ENCODE measurements at regions not wholly inside any gene's neighbourhood (a gene's known extent, or its start where the extent isn't known, plus 50 kb on each side); places are given as distances from the start of the nearest gene placed in this dataset.
"Not testable (repeated sequence)": the region's sequence is repeated elsewhere in the genome, so short reads cannot be mapped to it uniquely, and the experiment has no call there.

DNA sequence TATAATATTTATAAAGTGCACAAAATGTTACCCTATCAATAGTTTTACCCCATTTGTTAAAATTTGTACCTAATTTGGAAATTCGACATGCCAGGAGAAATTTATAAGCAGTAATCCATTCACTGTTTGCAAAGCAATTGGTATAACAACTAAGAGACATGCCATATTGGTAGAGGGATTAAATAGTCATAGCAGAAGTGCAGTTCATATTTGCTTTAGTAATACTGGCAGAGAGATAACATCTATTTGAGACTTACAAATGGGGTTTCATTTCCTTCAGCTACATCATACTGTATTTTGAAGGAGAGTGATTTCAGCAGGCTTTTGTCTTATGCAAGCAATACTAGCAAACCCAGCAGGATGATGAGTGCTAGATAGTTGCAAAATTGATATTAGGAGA is 610.4 kb upstream of the CDH10 start:
- no peak for TF ChIP-seq GLIS3 (CRISPR knock-in tag; IDR thresholded peaks at IDR 0.05)
- TF ChIP-seq ISL1 (CRISPR knock-in tag; IDR thresholded peaks at IDR 0.05): no peak
- no peak for ATAC-seq

DNA sequence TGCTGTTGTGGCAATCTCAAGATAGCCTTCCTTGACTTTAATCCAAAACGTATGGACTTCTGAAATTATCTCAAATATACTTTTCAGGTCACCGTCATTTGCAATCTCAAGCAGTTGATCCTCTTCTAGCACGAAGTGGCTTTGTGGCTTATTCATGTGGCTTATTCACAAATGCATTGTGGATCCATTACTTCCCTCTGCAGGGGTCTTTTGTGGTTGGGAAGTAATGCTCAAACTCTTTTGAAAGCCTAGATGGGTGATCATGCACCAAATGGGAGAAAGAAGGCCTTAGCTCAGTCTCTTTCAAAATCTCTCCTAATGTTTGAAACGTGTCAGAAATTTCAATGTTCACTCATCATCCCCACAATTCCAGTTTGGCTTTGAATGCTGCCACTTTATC is 597.2 kb upstream of the CDH10 start:
- TF ChIP-seq ZC3H10 (CRISPR knock-in tag; IDR thresholded peaks at IDR 0.05) (no peak), SNAI2 (CRISPR knock-in tag; IDR thresholded peaks at IDR 0.05) (no peak), BACH2 (CRISPR knock-in tag; IDR thresholded peaks at IDR 0.05; ENCODE audit: borderline replicate concordance) (no peak)
- ATAC-seq: no peak

DNA sequence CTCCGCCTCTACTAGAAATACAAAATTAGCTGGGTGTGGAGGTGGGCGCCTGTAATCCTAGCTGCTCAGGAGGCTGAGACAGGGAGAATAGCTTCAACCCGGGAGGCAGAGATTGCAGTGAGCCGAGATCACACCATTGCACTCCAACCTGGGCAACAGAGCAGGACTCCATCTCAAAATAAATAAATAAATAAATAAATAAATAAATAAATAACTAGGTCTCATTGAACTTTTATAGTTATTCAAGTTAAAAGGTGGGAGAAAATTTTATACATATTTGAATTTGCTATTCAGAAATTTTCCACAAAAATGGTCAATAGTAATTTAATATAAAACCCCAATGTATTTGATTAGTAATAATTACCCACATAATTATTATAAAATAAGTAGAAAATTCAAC is 593.9 kb upstream of the CDH10 start:
- ATAC-seq: not testable (repeated sequence)

GRCh38 chr5:25224316-25224982 is 579.7 kb upstream of the CDH10 start:
- TF ChIP-seq RARB (CRISPR knock-in tag; IDR thresholded peaks at IDR 0.05): no peak
- no peak for TF ChIP-seq ZNF565 (CRISPR knock-in tag; conservative IDR thresholded peaks at IDR 0.05; ENCODE audit: low read depth)
- no peak for TF ChIP-seq PPARA (CRISPR knock-in tag; IDR thresholded peaks at IDR 0.05; ENCODE audit: borderline replicate concordance)
- no peak for ATAC-seq

GRCh38 chr5:25199902-25200301 is 555.1 kb upstream of the CDH10 start:
- not testable (repeated sequence) for ATAC-seq

DNA sequence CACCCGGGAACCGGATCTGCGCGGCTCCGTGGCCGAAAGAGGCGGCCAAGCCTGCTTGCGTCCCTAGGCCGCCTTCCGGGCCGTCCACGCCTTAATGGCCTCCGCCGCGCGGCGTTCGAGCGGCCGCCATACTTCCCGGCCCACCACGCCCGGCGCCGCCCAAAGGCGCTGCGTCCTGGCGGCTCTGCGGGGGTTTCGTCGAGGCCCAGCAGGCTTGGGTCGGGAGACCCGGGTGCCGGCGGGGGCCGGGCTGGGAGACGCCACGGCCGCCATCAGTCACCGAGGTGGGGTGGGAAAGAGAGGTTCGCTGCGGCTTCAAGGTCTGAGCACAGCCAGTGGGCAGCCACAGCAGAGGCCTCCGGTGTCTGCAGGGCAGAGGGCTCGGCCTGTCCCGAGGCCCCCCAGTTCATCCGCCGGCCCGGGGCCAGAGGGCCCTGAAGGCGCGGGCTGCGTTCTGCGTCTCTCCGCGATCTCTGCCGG is 545.8 kb upstream of the CDH10 start:
- ATAC-seq: no peak
- TF ChIP-seq RARB (CRISPR knock-in tag; IDR thresholded peaks at IDR 0.05): no peak
- TF ChIP-seq TOX (CRISPR knock-in tag; IDR thresholded peaks at IDR 0.05; ENCODE audit: borderline replicate concordance): no peak
- TF ChIP-seq SNAI2 (CRISPR knock-in tag; IDR thresholded peaks at IDR 0.05): no peak
- TF ChIP-seq, protein P1, sequence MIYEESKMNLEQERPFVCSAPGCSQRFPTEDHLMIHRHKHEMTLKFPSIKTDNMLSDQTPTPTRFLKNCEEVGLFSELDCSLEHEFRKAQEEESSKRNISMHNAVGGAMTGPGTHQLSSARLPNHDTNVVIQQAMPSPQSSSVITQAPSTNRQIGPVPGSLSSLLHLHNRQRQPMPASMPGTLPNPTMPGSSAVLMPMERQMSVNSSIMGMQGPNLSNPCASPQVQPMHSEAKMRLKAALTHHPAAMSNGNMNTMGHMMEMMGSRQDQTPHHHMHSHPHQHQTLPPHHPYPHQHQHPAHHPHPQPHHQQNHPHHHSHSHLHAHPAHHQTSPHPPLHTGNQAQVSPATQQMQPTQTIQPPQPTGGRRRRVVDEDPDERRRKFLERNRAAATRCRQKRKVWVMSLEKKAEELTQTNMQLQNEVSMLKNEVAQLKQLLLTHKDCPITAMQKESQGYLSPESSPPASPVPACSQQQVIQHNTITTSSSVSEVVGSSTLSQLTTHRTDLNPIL (CRISPR knock-in tag; IDR thresholded peaks at IDR 0.05; ENCODE audit: low read depth): no peak
- TF ChIP-seq CSDC2 (CRISPR knock-in tag; IDR thresholded peaks at IDR 0.05): no peak
- TF ChIP-seq ZFP30 (CRISPR knock-in tag; IDR thresholded peaks at IDR 0.05): no peak
- no peak for TF ChIP-seq BACH2 (CRISPR knock-in tag; IDR thresholded peaks at IDR 0.05; ENCODE audit: borderline replicate concordance)
- TF ChIP-seq GLIS3 (CRISPR knock-in tag; IDR thresholded peaks at IDR 0.05): no peak
- no peak for TF ChIP-seq ZFP3 (CRISPR knock-in tag; IDR thresholded peaks at IDR 0.05)
- TF ChIP-seq PPARA (CRISPR knock-in tag; IDR thresholded peaks at IDR 0.05; ENCODE audit: borderline replicate concordance): no peak
- no peak for TF ChIP-seq ZNF8 (CRISPR knock-in tag; IDR thresholded peaks at IDR 0.05)
- TF ChIP-seq, protein P2, sequence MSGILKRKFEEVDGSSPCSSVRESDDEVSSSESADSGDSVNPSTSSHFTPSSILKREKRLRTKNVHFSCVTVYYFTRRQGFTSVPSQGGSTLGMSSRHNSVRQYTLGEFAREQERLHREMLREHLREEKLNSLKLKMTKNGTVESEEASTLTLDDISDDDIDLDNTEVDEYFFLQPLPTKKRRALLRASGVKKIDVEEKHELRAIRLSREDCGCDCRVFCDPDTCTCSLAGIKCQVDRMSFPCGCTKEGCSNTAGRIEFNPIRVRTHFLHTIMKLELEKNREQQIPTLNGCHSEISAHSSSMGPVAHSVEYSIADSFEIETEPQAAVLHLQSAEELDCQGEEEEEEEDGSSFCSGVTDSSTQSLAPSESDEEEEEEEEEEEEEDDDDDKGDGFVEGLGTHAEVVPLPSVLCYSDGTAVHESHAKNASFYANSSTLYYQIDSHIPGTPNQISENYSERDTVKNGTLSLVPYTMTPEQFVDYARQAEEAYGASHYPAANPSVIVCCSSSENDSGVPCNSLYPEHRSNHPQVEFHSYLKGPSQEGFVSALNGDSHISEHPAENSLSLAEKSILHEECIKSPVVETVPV (CRISPR knock-in tag; IDR thresholded peaks at IDR 0.05): no peak
- TF ChIP-seq ESRRG (CRISPR knock-in tag; IDR thresholded peaks at IDR 0.05): no peak
- TF ChIP-seq TCF4 (CRISPR knock-in tag; IDR thresholded peaks at IDR 0.05; ENCODE audit: borderline replicate concordance): no peak
- no peak for TF ChIP-seq PATZ1 (CRISPR knock-in tag; IDR thresholded peaks at IDR 0.05; ENCODE audit: borderline replicate concordance)
- no peak for TF ChIP-seq ZNF565 (CRISPR knock-in tag; conservative IDR thresholded peaks at IDR 0.05; ENCODE audit: low read depth)
- TF ChIP-seq, protein P3, sequence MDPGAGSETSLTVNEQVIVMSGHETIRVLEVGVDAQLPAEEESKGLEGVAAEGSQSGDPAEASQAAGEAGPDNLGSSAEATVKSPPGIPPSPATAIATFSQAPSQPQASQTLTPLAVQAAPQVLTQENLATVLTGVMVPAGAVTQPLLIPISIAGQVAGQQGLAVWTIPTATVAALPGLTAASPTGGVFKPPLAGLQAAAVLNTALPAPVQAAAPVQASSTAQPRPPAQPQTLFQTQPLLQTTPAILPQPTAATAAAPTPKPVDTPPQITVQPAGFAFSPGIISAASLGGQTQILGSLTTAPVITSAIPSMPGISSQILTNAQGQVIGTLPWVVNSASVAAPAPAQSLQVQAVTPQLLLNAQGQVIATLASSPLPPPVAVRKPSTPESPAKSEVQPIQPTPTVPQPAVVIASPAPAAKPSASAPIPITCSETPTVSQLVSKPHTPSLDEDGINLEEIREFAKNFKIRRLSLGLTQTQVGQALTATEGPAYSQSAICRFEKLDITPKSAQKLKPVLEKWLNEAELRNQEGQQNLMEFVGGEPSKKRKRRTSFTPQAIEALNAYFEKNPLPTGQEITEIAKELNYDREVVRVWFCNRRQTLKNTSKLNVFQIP (CRISPR knock-in tag; IDR thresholded peaks at IDR 0.05; ENCODE audit: borderline replicate concordance, low read depth): no peak

Measured in SK-N-SH treated with all-trans-retinoic acid at 6 μM for 48 hours (cell line).